SK-N-SH treated with all-trans-retinoic acid at 6 μM for 48 hours (cell line): ENCODE measurements at regions not wholly inside any gene's neighbourhood (a gene's known extent, or its start where the extent isn't known, plus 50 kb on each side); places are given as distances from the start of the nearest gene placed in this dataset.

Source experiments
- ARNTL ChIP-seq: fragments of 450-650 bp; formaldehyde crosslinking; IDR thresholded peaks from 2 replicates; pipeline ENCODE4 v1.5.0; 2020; ENCODE audit warnings: low read depth, mild to moderate bottlenecking, moderate library complexity, borderline replicate concordance
- CREB5 ChIP-seq: fragments of 250-450 bp; sonication (Bioruptor Pico); IDR thresholded peaks from 2 replicates; pipeline ENCODE4 v1.5.1; 2020; ENCODE audit warnings: low read depth, mild to moderate bottlenecking, moderate library complexity
- CSDC2 ChIP-seq: fragments of 250-450 bp; sonication (Bioruptor Pico); IDR thresholded peaks from 2 replicates; pipeline ENCODE4 v1.5.0; 2020; ENCODE audit warnings: mild to moderate bottlenecking, moderate library complexity
- CSRNP3 ChIP-seq: fragments of 250-450 bp; sonication (Bioruptor Pico); IDR thresholded peaks from 2 replicates; pipeline ENCODE4 v1.5.1; 2021; ENCODE audit warnings: mild to moderate bottlenecking, moderate library complexity
- GLIS3 ChIP-seq: fragments of 250-450 bp; sonication (Bioruptor Pico); IDR thresholded peaks from 2 replicates; pipeline ENCODE4 v1.5.0; 2020; ENCODE audit warnings: mild to moderate bottlenecking, moderate library complexity
- POU6F1 ChIP-seq: fragments of 250-450 bp; sonication (Bioruptor Pico); IDR thresholded peaks from 2 replicates; pipeline ENCODE4 v1.8.0; 2021; ENCODE audit warnings: low read depth, mild to moderate bottlenecking, moderate library complexity, borderline replicate concordance
- PPARA ChIP-seq: fragments of 250-450 bp; sonication (Bioruptor Pico); IDR thresholded peaks from 2 replicates; pipeline ENCODE4 v1.5.0; 2020; ENCODE audit warnings: mild to moderate bottlenecking, borderline replicate concordance
- RARB ChIP-seq: fragments of 250-450 bp; sonication (Bioruptor Pico); IDR thresholded peaks from 2 replicates; pipeline ENCODE4 v1.8.0; 2021; ENCODE audit warnings: mild to moderate bottlenecking, moderate library complexity
- ZFP3 ChIP-seq: fragments of 250-450 bp; sonication (Bioruptor Pico); IDR thresholded peaks from 2 replicates; pipeline ENCODE4 v1.5.0; 2020; ENCODE audit warnings: mild to moderate bottlenecking, moderate library complexity
- ZNF565 ChIP-seq: fragments of 450-650 bp; formaldehyde crosslinking; conservative IDR thresholded peaks from 2 replicates; pipeline ENCODE4 v1.5.0; 2020; ENCODE audit warnings: low read depth, mild to moderate bottlenecking, moderate library complexity
- ZNF8 ChIP-seq: fragments of 450-650 bp; formaldehyde crosslinking; IDR thresholded peaks from 2 replicates; pipeline ENCODE4 v1.5.0; 2020; ENCODE audit warnings: mild to moderate bottlenecking, moderate library complexity
- TF ChIP-seq, protein P1 (sequence below): fragments of 250-450 bp; sonication (Bioruptor Pico); IDR thresholded peaks from 2 replicates; pipeline ENCODE4 v1.8.0; 2020; ENCODE audit warnings: mild to moderate bottlenecking, moderate library complexity, borderline replicate concordance

- TF ChIP-seq GLIS3 (CRISPR knock-in tag) (no peak), POU6F1 (CRISPR knock-in tag) (no peak), ZFP3 (CRISPR knock-in tag) (no peak), RARB (CRISPR knock-in tag) (no peak), CREB5 (CRISPR knock-in tag) (no peak), ZNF8 (CRISPR knock-in tag) (no peak), CSRNP3 (no peak), ARNTL (CRISPR knock-in tag) (no peak), ZNF565 (CRISPR knock-in tag) (no peak), PPARA (CRISPR knock-in tag) (no peak), CSDC2 (no peak)
- TF ChIP-seq, protein P1, sequence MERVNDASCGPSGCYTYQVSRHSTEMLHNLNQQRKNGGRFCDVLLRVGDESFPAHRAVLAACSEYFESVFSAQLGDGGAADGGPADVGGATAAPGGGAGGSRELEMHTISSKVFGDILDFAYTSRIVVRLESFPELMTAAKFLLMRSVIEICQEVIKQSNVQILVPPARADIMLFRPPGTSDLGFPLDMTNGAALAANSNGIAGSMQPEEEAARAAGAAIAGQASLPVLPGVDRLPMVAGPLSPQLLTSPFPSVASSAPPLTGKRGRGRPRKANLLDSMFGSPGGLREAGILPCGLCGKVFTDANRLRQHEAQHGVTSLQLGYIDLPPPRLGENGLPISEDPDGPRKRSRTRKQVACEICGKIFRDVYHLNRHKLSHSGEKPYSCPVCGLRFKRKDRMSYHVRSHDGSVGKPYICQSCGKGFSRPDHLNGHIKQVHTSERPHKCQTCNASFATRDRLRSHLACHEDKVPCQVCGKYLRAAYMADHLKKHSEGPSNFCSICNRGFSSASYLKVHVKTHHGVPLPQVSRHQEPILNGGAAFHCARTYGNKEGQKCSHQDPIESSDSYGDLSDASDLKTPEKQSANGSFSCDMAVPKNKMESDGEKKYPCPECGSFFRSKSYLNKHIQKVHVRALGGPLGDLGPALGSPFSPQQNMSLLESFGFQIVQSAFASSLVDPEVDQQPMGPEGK (CRISPR knock-in tag), result no peak
These were observed 659.0 kb downstream of the IRS1 start for GRCh38 chr2:226140594-226140993.
